ENCODE measurements at regions not wholly inside any gene's neighbourhood (a gene's known extent, or its start where the extent isn't known, plus 50 kb on each side); places are given as distances from the start of the nearest gene placed in this dataset.

- Mint-ChIP-seq H3K36me3 (ENCODE audit: unreplicated experiment) (no peaks in the 10 kb centered on the region), H3K4me3 (ENCODE audit: unreplicated experiment) (no peak overlapping the region), H3K27ac (ENCODE audit: unreplicated experiment) (no peak overlapping the region), H3K27me3 (ENCODE audit: unreplicated experiment) (no peaks in the 10 kb centered on the region), H3K9me3 (ENCODE audit: unreplicated experiment) (no peaks in the 10 kb centered on the region), H3K4me1 (ENCODE audit: low read depth, unreplicated experiment) (no peaks in the 10 kb centered on the region)
- TF ChIP-seq CTCF (IDR thresholded peaks at IDR 0.05; ENCODE audit: partially characterized antibody, unreplicated experiment): no peak
- DNase-seq: no peak
Observed at GRCh38 chr14:95018821-95019220, 138.5 kb downstream of the DICER1 start.

- H3K27ac Mint-ChIP-seq (ENCODE audit: unreplicated experiment): no peak overlapping the region
- H3K9me3 Mint-ChIP-seq (ENCODE audit: unreplicated experiment): no peaks in the 10 kb centered on the region
- no peak overlapping the region for H3K4me3 Mint-ChIP-seq (ENCODE audit: unreplicated experiment)
- H3K4me1 Mint-ChIP-seq (ENCODE audit: low read depth, unreplicated experiment): no peaks in the 10 kb centered on the region
- peaks cover 5% of the 10 kb centered on the region for H3K27me3 Mint-ChIP-seq (ENCODE audit: unreplicated experiment)
- peaks cover 5% of the 10 kb centered on the region for H3K36me3 Mint-ChIP-seq (ENCODE audit: unreplicated experiment)
- no peak for TF ChIP-seq CTCF (IDR thresholded peaks at IDR 0.05; ENCODE audit: partially characterized antibody, unreplicated experiment)
- no peak for DNase-seq
Observed at GRCh38 chr14:95015046-95015445, 142.3 kb downstream of the DICER1 start.

- TF ChIP-seq CTCF (IDR thresholded peaks at IDR 0.05; ENCODE audit: partially characterized antibody, unreplicated experiment): no peak
- H3K4me1 Mint-ChIP-seq (ENCODE audit: low read depth, unreplicated experiment): no peaks in the 10 kb centered on the region
- DNase-seq: no peak
- peaks cover 6% of the 10 kb centered on the region for H3K27me3 Mint-ChIP-seq (ENCODE audit: unreplicated experiment)
- no peaks in the 10 kb centered on the region for H3K9me3 Mint-ChIP-seq (ENCODE audit: unreplicated experiment)
- H3K36me3 Mint-ChIP-seq (ENCODE audit: unreplicated experiment): peaks cover 5% of the 10 kb centered on the region
- no peak overlapping the region for H3K27ac Mint-ChIP-seq (ENCODE audit: unreplicated experiment)
- H3K4me3 Mint-ChIP-seq (ENCODE audit: unreplicated experiment): no peak overlapping the region
Observed at GRCh38 chr14:95014036-95014435, 143.3 kb downstream of the DICER1 start.

GRCh38 chr14:95011445-95012006 lies 145.8 kb downstream of the DICER1 start:
- Mint-ChIP-seq H3K27me3 (ENCODE audit: unreplicated experiment) (peaks cover 8% of the 10 kb centered on the region), H3K9me3 (ENCODE audit: unreplicated experiment) (no peaks in the 10 kb centered on the region), H3K4me1 (ENCODE audit: low read depth, unreplicated experiment) (no peaks in the 10 kb centered on the region), H3K36me3 (ENCODE audit: unreplicated experiment) (peaks cover 5% of the 10 kb centered on the region), H3K27ac (ENCODE audit: unreplicated experiment) (no peak overlapping the region), H3K4me3 (ENCODE audit: unreplicated experiment) (no peak overlapping the region)
- DNase-seq: peak; percentile 32
- no peak for TF ChIP-seq CTCF (IDR thresholded peaks at IDR 0.05; ENCODE audit: partially characterized antibody, unreplicated experiment)

GRCh38 chr14:95008445-95009217 lies 148.7 kb downstream of the DICER1 start:
- H3K36me3 Mint-ChIP-seq (ENCODE audit: unreplicated experiment): peaks cover 5% of the 10 kb centered on the region
- no peak overlapping the region for H3K27ac Mint-ChIP-seq (ENCODE audit: unreplicated experiment)
- TF ChIP-seq CTCF (IDR thresholded peaks at IDR 0.05; ENCODE audit: partially characterized antibody, unreplicated experiment): no peak
- no peaks in the 10 kb centered on the region for H3K9me3 Mint-ChIP-seq (ENCODE audit: unreplicated experiment)
- no peaks in the 10 kb centered on the region for H3K4me1 Mint-ChIP-seq (ENCODE audit: low read depth, unreplicated experiment)
- no peak overlapping the region for H3K4me3 Mint-ChIP-seq (ENCODE audit: unreplicated experiment)
- peaks cover 8% of the 10 kb centered on the region for H3K27me3 Mint-ChIP-seq (ENCODE audit: unreplicated experiment)
- DNase-seq: no peak

All from glutamatergic neuron (in vitro differentiated cells).